NCI-H1105 treated with DMSO at 0.1 percent for 48 hours (cell line): ENCODE measurements at regions not wholly inside any gene's neighbourhood (a gene's known extent, or its start where the extent isn't known, plus 50 kb on each side); places are given as distances from the start of the nearest gene placed in this dataset.
A peak's percentile ranks its signal among the peaks of the same experiment; 100 is the strongest.
"Not testable (repeated sequence)": the region's sequence is repeated elsewhere in the genome, so short reads cannot be mapped to it uniquely, and the experiment has no call there.

ENCODE experiments used
- DNase-seq: peaks from one replicate; lab custom pipeline; 2025; lab: John Stamatoyannopoulos, UW

DNA sequence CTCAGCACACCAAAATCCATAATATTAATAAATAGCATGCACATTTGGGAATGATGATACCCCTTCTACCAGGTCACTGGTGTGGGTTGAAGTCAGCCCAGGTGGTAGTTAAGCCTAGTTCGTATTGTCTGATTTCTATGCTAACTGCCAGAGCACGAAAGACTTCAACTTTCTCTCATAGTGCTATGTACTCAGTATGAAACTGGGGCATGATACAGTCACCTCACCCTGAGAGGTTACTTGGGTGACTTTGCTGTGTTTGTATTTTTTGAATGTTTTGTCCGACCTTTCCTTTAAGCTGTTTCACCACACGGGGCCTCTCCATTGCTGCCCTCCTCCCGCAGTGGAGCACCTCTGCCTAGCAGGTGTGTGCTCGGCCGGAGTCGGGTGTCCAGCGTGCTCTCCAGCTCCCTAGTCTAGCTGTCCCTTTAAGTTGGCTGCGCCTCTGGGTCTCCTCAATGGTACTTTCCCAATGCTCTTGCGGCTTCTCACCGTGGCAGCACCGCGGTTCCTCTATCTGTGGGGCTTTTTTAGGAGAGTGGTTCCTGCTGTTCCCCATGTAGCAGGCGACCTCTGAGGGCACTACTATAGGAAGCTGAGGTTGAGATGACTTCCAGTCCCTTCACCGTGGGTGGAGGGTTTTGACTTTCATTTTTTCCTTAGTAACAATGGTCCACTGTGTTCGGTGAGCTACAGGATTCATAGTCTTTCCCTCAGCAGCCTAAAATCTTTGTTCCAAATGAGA is 524.0 kb upstream of the PFKP start:
- DNase-seq = no peak

DNA sequence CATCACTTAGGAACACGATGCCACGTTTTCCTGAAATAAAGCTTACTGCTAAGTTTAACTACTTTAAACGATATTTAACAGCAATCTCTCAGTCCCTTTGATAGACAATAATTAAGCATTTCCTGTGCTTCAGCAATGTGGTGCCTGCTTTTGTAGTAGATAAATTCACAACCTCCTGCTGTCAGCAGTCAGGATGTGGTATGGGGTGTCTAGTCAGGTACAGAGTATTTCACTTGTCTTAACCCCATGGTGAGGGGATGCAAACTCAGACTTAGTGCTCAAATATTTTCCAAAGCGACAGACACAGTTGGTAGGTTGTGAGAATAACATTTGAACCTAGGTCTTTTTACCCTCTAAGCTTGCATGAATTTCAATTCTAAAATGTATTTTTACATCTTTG is 526.2 kb upstream of the PFKP start:
- no peak for DNase-seq

DNA sequence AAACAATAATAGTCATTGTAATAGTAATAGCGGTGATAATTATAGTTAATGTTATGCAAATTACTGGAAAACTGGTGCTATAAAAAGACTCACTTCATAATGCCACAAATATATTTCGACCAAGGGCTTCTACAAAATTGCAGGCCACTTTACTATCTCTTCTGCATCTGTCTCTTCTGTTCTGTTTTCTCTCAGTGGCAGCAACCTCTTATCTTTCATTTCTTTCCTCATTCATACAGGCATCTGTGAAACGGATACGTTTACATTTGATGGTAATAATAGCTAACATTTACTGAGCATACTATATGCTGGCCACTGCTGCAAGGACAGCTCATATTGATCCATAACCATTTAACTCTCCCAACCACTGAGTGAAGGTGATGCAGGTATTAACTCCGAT is 537.4 kb upstream of the PFKP start:
- DNase-seq = peak; percentile 25

DNA sequence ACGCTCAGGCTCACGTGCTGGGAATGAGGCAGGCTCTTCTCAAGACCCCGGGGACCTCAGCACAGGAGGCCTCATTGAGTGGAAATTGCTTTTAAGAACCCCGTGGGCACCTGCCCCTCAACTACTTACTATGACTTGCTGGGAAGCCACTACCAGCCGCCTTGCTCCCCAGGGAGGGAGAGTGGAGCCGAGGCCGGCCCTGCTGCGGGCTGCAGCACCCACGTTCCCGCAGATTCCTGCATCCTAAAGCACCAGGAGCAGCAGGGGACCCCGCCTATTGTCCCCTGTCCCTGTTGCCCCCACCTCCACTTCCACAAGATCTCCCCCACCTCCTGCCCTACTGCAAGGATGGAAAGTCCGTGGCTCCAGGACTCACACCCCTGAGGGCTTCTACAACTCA is 541.6 kb upstream of the PFKP start:
- no peak for DNase-seq

DNA sequence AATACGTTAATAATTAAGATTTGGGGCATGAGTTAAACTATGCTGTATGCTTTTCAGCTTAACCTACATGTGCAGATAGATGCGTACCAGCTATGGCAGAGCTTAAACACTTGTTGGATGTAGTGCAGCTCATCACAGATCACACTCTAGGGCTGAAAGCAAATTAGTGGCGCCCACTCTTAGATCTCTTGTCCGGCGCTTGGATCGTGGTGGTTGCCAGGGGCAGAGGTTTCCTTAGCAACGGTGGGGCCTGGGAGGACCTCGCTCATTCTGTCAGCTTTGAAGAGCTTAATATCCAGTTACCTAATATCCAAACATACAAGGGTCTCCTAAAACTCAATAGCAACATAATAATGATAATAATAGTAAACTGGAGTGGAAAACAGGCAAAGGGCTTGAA is 548.2 kb upstream of the PFKP start:
- no peak for DNase-seq

DNA sequence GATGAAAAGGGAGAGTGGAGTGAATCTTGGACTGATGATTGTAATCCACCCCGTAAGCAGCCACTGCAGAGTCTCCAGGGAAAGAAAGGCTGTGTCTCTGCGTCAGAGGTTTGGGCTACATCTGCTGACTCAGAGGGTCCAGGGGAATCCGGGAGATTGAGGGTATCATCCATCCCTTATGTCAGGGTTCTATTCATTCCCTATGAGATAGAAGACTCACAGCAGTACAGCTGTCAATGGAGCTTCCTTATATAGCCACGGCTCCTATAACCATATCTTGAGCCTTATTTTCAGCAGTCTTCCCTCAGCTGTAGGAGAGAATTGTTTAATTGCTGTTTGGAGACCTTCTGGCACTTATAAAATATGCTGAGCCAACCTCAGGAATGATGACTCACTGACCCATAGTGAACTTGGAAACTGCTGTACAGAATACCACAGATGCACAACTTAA is 558.2 kb upstream of the PFKP start:
- DNase-seq = no peak

DNA sequence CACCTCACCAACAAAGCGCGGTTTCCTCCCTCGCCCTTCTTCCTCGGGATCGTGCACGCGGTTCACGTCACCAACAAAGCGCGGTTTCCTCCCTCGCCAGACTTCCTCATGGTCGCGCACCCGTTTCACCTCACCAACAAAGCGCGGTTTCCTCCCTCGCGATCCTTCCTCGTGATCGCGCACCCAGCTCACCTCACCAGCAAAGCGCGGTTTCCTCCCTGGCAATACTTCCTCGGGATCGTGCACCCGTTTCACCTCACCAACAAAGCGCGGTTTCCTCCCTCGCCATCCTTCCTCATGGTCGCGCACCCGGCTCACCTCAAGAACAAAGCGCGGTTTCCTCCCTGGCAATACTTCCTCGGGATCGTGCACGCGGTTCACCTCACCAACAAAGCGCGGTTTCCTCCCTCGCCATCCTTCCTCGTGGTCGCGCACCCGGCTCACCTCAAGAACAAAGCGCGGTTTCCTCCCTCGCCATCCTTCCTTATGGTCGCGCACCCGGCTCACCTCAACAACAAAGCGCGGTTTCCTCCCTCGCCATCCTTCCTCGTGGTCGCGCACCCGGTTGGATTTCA is 565.9 kb upstream of the PFKP start:
- not testable (repeated sequence) for DNase-seq

DNA sequence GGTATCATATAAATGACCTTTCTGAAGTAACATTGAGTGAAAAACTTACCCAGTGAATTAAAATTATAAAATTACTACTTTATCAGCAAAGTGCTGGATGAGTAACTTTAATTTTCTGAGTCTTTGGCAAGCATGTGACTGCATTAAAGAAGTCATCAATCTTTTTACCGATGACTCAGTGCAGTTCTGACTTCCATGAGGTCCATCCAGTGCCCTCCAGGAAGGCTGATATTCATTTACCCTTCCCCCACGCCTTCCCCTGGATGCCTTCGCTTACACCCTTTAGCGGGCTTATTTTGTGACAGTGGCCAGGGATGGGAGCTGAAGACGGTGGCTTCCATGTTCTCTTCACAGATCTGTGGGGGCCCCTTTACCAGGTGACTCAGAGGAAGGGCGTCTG is 572.9 kb upstream of the PFKP start:
- no peak for DNase-seq

DNA sequence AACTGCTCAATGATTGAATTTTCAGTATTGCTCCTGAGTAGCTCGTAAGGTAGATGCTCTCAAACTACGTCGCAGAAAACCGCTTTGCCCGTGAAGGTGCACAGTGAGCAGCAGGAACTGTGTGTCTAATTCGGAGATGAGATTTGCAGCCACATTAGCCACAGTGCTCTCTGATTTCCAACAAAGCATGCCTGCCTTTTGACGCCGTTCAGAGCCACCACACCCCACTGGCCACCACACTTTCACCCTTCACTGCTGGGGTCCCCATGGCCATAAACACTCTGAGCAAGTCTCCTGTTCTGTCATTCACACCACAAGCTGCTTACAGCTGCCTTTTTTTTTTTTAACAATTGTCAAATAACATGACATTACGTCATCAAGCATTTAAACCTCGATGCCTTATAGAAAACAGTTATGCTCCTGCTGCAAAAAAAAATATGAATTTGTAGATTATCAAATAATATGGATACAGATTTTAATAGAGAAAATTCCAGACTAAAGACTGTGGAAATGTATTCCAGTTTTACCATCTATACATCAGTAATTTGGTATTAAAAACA is 578.8 kb upstream of the PFKP start:
- no peak for DNase-seq

DNA sequence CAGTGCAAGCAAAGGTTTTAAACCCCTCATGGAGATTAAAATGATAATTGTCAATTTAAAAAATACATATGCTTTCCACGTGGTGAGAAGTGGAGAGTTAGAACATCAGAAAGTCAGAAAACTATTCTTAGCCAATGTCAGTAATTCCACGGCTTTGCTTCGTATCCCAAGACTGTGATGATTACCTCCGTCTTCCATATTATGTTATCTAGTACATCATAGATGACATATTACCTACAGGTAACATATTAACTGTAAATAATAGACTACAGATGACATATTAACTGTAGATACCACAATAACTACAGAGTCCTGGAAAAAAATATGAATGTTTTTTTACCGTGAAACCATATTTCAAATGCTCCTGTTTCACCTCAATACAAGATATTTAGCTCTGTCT is 579.4 kb upstream of the PFKP start:
- no peak for DNase-seq

DNA sequence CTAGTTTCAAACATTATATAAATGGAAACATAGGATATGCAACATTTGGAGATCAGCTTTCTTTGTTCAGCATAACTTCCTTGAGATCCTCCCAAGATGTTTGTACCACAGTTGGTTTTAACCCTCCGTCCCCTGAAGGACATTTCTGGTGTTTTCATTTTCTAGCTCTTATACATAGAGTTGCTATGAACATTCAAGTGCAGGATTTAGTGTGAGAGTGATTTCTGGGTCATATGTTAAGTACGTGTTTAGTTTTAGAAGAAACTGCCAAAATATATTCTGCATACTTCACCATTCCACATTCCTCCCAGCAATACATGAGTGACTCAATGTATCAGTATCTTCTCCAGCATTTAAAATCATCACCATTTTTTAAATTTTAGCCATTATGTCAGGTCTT is 588.7 kb upstream of the PFKP start:
- DNase-seq = no peak

DNA sequence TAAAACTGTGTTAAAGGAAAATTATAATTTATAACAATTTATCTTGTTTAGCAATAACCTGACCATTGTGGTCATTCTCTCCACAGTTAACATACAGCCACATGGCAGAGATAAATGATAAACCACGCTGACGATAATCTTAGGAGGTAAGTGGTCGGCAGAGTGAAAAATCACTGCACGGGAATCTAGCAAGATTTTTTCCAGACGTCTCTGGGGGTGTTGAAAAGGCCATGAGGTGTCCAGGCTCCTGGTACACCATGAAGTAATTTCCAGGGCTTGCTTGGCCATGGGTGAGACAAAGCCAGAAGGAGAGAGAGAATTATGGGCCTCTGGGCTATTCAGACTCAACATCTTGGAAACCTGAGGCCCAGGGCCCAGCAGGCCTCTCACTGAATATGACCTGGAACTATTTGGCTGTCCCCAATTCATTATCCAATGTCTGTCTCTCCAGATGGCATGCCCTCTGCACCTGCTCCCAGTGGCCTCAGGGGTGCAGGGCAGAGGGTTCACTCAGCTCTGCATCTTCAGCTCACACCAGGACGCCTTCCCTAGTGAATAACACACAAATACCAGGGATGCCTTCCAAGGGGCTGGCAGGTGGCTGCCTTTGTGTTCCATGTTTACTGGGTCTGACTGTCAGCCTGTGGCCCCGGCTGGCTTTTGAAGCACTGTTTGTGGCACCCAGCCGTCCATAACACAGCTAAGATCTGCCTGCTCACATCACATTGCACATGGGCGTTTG is 590.4 kb upstream of the PFKP start:
- DNase-seq = peak; percentile 38

DNA sequence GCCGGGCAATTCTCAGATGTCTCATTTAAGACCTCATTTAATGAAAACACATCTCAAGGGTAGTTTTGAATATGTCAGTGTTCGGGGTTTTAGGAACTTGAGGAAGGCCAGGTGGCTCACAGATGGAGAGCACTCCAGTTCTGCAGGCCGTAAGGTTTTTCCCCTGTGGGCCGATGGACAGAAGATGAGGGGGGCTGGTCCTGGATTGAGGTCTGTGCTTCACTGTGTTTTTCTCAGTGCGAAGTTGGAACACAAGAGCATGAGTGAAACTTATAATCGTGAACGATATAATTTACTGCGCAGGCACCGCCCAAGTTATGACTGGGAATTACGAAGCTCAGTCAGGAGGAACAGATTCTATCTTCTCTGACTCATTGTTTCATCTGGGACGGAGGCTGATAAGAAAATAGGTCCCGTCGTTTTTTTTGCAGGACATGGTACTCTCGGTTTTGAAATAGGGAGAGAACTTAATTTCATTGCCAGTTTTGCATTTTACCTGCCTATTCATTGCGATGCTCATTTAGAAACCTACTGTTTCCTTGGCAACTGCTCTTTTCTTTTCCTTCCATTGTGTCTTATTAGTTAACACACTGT is 591.0 kb upstream of the PFKP start:
- DNase-seq = no peak

DNA sequence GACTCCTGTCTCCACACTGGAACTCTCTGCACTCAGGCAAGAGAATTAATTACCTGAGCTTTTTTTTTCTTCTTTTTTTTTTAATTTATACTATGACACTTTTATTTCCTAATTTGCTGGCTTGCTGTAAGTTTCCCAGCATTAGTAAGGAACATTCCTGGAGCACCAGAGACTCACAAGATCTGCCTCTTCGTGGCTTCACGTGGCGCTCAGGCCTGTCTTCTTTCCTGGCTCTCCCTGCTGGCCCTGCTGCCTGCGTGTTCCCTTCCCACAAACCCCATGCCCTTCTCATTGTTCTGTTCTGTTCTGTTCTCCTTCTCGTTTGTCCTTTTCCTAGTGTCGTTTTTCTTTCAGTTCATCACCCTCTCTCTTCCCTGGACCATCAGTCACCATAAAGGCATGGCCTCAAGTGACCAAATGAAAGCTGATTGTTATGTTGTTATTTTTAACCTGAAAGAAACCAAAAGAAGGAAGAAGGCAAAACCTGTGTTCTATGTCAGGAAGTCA is 591.6 kb upstream of the PFKP start:
- DNase-seq = no peak

DNA sequence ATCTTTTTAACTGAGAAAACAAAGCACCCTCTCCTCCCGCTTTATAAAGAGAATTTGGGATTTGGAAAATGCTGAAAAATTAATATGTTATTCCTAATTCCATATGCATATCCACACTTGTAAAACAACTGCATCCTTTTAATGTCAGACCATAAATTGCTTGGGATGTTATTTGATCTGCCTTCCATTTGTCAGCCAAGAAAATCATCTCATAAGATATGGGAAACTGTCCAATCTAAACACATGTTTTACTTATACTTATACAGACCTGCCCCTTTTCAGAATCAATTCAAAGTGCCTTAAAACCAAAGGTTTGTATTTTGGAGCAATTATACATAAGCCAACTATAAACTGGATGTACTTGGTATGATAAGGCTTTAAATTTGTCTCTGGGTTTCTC is 595.5 kb upstream of the PFKP start:
- DNase-seq = peak; percentile 52

DNA sequence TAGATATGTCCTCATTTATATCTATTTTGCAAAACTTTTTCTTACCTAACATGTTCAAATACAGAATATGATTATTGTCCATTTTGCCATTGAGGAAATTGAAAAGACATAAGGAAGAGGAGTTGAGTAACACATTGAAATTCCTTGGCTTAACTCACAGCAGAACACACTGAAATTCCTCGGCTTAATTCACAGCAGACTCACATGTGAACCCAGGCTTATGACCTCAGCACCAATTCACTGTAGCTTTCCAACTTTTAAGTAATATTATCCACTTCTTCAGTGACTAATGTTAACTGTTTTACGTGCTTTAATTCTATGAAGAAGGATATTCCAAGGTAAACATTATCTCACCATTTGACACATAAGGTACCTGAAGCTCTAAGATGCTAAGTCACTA is 597.5 kb upstream of the PFKP start:
- no peak for DNase-seq

DNA sequence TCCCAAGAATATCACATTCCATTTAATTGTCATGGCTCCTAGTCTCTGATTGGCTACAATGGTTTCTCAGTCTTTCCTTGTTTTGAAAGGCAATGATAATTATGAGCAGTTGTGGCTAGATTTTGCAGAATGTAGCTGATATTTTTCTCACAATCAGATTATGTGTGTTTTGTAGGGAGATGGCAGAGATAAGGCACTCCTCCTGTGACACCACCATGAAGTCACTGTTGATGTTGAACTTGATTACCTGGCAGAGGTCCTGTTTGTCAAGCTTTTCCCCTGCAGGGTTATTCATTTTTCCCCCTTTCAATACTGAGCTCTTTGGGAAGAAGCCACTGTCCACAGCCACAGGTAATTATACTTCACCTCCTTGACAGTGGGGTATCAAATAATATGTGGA is 602.9 kb upstream of the PFKP start:
- peak; percentile 1 for DNase-seq

DNA sequence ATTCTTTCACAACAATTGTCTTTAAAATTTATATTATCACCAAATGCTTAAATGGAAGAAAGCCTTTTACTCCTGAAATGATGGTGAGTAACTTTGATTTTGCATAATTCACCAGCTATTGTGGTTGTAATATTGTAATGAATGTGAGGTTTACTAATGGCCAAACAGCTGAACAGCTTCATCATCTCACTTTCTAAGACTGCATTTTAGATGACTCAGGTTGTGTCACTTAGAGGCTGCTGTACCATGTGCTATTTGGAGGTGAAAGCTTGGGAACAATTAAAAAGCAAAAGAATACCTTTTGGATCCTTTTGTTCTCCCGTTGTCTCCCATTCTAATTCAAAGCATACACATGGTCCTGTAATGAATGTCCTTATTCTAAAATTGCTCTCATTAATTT is 604.0 kb upstream of the PFKP start:
- DNase-seq = no peak

DNA sequence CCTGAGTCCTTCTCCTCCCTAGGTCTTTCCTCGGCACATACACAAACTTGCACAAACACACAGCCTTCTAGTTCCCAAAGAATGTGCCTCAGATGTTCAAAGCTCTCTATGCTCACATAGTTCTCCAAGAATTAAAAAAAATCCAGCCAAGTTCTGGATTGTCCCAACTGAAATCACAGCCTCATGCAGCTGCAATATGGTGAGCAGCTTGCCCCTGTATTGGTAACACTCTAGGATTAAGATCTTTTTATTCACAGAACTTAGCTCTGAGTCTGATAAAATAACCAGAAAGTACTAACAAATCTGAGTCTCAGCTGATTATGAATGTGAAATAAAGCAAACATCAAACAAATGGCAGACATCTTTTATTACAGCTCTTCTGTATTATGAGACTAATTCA is 604.8 kb upstream of the PFKP start:
- DNase-seq = no peak

DNA sequence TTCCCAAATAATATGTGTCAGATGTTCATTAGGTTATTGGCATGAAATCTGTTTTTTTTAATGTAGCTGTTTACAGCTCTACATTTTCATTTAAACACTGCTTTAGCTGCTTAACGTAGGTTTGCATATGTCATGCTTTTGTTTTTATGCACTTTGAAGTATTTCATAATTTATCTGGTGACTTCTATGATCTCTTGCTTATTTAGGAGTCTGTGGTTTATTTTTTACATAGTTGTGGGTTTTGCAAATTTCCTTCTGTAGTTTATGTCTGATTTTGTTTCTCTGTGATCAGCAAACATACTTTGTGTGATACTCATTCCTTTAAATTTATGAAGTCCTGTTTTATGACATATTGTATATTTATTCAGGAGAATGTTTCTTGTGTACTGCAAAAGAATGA is 606.5 kb upstream of the PFKP start:
- no peak for DNase-seq

DNA sequence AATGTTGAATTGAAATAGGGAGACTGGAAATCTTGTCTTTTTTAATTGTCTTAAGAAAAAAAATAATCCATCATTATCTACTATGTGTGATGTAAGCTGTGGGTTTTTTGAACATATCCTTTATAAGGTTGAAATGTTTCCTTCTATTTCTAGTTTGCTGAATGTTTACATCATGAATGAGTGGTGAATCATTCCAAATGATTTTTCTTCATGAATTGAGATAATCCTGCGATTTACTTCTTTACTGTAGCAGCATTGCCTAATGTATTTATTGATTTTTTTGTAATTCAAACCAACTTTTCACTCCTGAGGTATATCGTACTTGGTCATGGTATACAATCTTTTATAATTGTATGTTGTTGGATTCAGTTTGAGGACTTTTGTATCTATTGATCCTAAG is 607.6 kb upstream of the PFKP start:
- no peak for DNase-seq

DNA sequence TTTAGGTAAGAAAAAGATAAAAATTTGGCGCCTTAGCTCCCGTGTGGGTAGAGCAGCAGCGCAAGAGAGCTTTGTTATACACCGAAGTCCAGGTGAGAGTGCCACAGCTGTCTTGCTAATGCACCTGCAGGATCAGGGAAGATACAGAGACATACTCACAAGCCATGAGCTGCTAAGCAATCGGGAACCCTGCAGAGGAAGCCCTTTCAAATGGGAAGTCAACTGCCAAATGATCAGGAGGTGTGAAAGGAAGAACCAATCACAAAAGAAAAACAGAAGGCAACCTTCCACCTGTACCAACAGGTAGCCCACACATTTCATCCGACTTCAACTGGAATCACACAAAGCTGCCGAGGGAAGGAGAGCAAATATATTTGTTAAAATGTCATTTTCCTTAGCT is 610.5 kb upstream of the PFKP start:
- DNase-seq = no peak

DNA sequence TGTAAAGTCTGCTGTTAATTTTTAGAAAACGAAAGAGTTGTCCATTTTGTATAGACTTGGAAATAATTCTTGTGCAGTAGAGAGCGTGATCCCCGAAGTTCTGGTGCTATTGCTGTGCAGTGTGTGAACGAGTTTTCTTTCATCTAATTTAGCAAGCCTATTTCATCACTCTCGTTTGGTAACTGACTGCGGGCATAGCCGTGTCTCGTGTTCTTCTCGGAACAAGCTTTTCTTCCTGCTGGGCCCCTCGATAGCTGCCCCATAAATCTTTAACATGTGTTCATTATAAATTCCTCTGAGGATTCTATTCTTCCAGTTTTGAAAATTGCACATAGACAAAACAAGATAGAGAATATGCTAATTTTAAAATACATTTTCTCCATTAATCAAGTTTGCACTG is 622.0 kb upstream of the PFKP start:
- DNase-seq = no peak
